Gastrocnemius medialis (tissue), 4 donors: ENCODE measurements at regions not wholly inside any gene's neighbourhood (a gene's known extent, or its start where the extent isn't known, plus 50 kb on each side); places are given as distances from the start of the nearest gene placed in this dataset.

Experiments
- ATAC-seq, 2 donors: fragments of 150-250 bp; one replicate each; pipeline ENCODE4 v1.9.1; 2016
- DNase-seq, 2 donors: peaks; one replicate each; pipeline ENCODE4 v3.0.0-alpha.2; 2019
- H3K27ac ChIP-seq, 4 donors: fragments of 200-600 bp; sonication (generic); 1 replicate in 1 of 4; 2 replicates in 3 of 4; pipeline ENCODE4 v1.5.1; 2016 to 2018; ENCODE audit warnings: mild to moderate bottlenecking in 2 of 4, moderate library complexity in 1 of 4
- H3K27me3 ChIP-seq, 3 donors: fragments of 200-600 bp; sonication (generic) in 2 of 3; 1 replicate in 1 of 3; 2 replicates in 2 of 3; pipeline versions ENCODE4 v1.5.1 to v1.6.0; 2016 to 2019; ENCODE audit warnings: mild to moderate bottlenecking in 1 of 3, moderate library complexity in 1 of 3
- H3K36me3 ChIP-seq, 2 donors: fragments of 200-600 bp; sonication (generic) in 1 of 2; one replicate each; pipeline ENCODE4 v1.5.1; 2017 to 2018
- H3K4me1 ChIP-seq, 2 donors: fragments of 200-600 bp; sonication (generic) in 1 of 2; one replicate each; pipeline ENCODE4 v1.5.1; 2016 to 2017; ENCODE audit warnings: mild to moderate bottlenecking in 2 of 2
- H3K4me3 ChIP-seq, 4 donors: fragments of 200-600 bp; sonication (generic) in 3 of 4; 1 replicate in 1 of 4; 2 replicates in 3 of 4; pipeline ENCODE4 v1.5.1; 2016 to 2019; ENCODE audit warnings: mild to moderate bottlenecking in 2 of 4
- H3K9me3 ChIP-seq, 3 donors: fragments of 200-600 bp; sonication (generic) in 2 of 3; 1 replicate in 1 of 3; 2 replicates in 2 of 3; pipeline ENCODE4 v1.5.1; 2016 to 2019
- POLR2A ChIP-seq, 2 donors: fragments of 450-650 bp; IDR thresholded peaks; one replicate each; pipeline ENCODE4 v1.6.1; 2017; ENCODE audit warnings: antibody characterized with exemption in 2 of 2, mild to moderate bottlenecking in 2 of 2, moderate library complexity in 2 of 2
- in situ Hi-C, 4 donors: fragments of 200-750 bp; cut with MboI; loops; one replicate each; pipeline versions ENCODE4 v1.15.0 to v1.8.0; 2017; ENCODE audit warnings: low sequenced_read_pairs in 4 of 4
- intact Hi-C: fragments of 100-400 bp; cut with DNase I; formaldehyde crosslinking; loops from one replicate; pipeline ENCODE4 v1.15.1; 2023; ENCODE audit warnings: low total_unique reads
- TF ChIP-seq, protein P1 (sequence below), 5 experiments: fragments of 450-650 bp in 3 of 5; fragments of 200-600 bp in 2 of 5; sonication (generic) in 2 of 5; IDR thresholded peaks in 4 of 5; conservative IDR thresholded peaks in 1 of 5; 1 replicate in 4 of 5; 2 replicates in 1 of 5; pipeline ENCODE4 v1.5.1; 2016 to 2019; ENCODE audit warnings: antibody characterized with exemption in 5 of 5, mild to moderate bottlenecking in 3 of 5, moderate library complexity in 3 of 5

DNA sequence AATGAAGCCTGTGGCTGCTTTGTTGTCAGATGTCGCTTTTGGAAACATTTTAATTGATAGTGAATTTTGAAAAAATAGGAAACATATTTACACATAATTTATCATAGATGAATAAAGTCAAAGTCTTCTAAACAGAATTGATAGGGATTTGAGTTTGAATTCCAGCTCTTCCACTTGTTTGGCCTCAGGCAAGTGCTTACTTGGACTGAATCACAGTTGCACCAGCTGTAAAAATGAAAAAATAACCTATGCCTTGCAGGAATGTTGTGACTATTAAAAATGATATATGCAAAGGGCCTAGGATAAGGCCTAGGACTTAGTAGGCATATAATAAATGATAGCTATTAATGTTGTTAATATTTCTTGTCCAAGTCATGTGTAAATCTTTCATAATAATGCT is 618.5 kb upstream of the MMS22L start:
- intact Hi-C loops: no loop called here
- no peaks in the 10 kb centered on the region for H3K9me3 ChIP-seq
- H3K27ac ChIP-seq: no peak overlapping the region
- no peak for ATAC-seq
- no peaks in the 10 kb centered on the region for H3K36me3 ChIP-seq
- in situ Hi-C loops: no loop called here
- H3K4me3 ChIP-seq: no peak overlapping the region
- no peak for TF ChIP-seq POLR2A (IDR thresholded peaks at IDR 0.05)
- TF ChIP-seq, protein P1, sequence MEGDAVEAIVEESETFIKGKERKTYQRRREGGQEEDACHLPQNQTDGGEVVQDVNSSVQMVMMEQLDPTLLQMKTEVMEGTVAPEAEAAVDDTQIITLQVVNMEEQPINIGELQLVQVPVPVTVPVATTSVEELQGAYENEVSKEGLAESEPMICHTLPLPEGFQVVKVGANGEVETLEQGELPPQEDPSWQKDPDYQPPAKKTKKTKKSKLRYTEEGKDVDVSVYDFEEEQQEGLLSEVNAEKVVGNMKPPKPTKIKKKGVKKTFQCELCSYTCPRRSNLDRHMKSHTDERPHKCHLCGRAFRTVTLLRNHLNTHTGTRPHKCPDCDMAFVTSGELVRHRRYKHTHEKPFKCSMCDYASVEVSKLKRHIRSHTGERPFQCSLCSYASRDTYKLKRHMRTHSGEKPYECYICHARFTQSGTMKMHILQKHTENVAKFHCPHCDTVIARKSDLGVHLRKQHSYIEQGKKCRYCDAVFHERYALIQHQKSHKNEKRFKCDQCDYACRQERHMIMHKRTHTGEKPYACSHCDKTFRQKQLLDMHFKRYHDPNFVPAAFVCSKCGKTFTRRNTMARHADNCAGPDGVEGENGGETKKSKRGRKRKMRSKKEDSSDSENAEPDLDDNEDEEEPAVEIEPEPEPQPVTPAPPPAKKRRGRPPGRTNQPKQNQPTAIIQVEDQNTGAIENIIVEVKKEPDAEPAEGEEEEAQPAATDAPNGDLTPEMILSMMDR (IDR thresholded peaks at IDR 0.05 in 4 of 5, conservative IDR thresholded peaks at IDR 0.05 in 1 of 5): no peak
- no peaks in the 10 kb centered on the region for H3K4me1 ChIP-seq
- DNase-seq: no peak
- no peaks in the 10 kb centered on the region for H3K27me3 ChIP-seq

DNA sequence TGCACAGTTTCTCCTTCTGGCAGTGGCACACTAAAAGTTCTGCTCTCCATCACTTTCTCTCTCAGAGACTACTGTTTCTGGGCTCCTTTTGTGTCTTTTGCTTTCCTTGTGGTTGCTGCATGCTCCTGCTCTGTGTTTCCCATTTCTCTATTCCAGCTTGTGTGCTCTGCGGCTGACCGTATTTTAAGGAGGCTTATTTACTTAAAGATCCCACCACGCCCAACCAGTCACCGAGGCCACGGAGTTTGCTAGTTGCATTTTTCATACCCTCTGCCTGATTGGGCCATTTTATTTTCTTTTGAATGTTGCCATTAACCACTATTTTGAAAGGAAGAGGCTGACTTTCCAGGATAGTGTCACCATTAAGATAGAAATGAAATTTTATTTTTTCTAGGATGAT is 626.4 kb upstream of the MMS22L start:
- H3K4me1 ChIP-seq: no peaks in the 10 kb centered on the region
- in situ Hi-C loops: no loop called here
- intact Hi-C loops: no loop called here
- TF ChIP-seq, protein P1 (IDR thresholded peaks at IDR 0.05 in 4 of 5, conservative IDR thresholded peaks at IDR 0.05 in 1 of 5): no peak
- no peak for TF ChIP-seq POLR2A (IDR thresholded peaks at IDR 0.05)
- no peaks in the 10 kb centered on the region for H3K9me3 ChIP-seq
- no peak overlapping the region for H3K27ac ChIP-seq
- no peak for ATAC-seq
- no peaks in the 10 kb centered on the region for H3K36me3 ChIP-seq
- H3K27me3 ChIP-seq: no peaks in the 10 kb centered on the region
- no peak overlapping the region for H3K4me3 ChIP-seq
- no peak for DNase-seq

DNA sequence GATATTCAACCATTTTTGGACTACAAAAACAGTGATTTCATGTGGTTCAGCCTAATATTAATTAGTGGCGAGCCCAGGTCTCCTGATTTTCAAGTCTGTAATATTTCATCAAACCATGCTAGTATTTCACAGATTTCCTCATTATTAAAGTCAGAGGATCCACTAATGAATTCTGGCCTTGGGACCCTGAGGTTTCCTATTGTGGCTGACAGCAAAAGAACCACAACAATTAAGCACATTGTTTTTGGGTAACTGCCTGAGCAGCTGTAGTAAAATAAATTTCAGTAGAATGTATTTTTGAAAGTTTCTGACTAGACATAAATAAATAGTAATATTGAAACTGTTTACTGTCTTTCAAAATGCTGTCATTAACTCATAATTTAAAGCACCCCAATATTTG is 630.7 kb upstream of the MMS22L start:
- intact Hi-C loops (no loop called here), in situ Hi-C loops (no loop called here)
- no peaks in the 10 kb centered on the region for H3K4me1 ChIP-seq
- no peak overlapping the region for H3K27ac ChIP-seq
- no peak for ATAC-seq
- DNase-seq: no peak
- no peaks in the 10 kb centered on the region for H3K27me3 ChIP-seq
- H3K36me3 ChIP-seq: no peaks in the 10 kb centered on the region
- H3K4me3 ChIP-seq: no peak overlapping the region
- no peaks in the 10 kb centered on the region for H3K9me3 ChIP-seq
- TF ChIP-seq POLR2A (IDR thresholded peaks at IDR 0.05): no peak
- TF ChIP-seq, protein P1 (IDR thresholded peaks at IDR 0.05 in 4 of 5, conservative IDR thresholded peaks at IDR 0.05 in 1 of 5): no peak

DNA sequence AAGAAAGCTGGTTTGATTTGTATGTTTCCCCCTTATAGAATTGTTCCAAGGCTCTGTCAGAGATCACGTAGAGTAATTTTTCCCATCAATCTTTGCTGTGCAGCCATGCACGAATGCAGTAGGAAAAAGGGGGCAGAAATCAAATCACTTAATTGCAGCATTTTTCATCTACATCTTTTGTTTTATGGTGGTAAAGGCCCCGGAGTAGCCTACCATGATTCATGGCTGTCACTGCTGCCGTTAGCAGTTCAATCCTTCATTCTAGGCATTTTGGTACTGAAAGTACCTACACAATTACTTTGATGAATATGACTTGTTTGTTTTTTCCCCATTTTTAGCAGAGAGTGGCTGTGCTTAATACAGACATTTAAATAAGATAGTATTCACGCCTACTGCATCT is 631.9 kb upstream of the MMS22L start:
- intact Hi-C loops: no loop called here
- ATAC-seq (no peak), DNase-seq (no peak)
- TF ChIP-seq, protein P1 (IDR thresholded peaks at IDR 0.05 in 4 of 5, conservative IDR thresholded peaks at IDR 0.05 in 1 of 5): no peak
- TF ChIP-seq POLR2A (IDR thresholded peaks at IDR 0.05): no peak
- H3K27me3 ChIP-seq: no peaks in the 10 kb centered on the region
- H3K36me3 ChIP-seq: no peaks in the 10 kb centered on the region
- no peaks in the 10 kb centered on the region for H3K4me1 ChIP-seq
- H3K27ac ChIP-seq: no peak overlapping the region
- no peaks in the 10 kb centered on the region for H3K9me3 ChIP-seq
- in situ Hi-C loops: no loop called here
- H3K4me3 ChIP-seq: no peak overlapping the region

DNA sequence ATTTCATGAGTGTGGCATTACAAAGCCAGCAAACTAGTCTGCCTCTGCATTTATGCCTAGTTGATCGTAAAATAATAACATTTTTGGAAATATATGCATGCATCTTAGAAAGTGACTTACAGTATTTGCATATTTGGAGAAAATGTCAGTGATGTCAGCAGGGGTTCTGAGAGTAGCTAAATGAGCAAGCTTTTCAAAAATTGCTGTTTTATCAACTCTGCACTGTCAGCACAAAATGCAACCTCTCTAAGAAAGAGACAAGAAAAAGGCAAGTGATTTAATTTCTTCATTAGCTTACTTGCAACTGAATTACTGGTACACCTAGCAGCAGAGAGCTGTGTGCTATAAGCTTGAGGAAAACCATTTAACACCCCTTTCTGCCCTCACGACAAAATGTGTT is 632.5 kb upstream of the MMS22L start:
- Histone ChIP-seq H3K27ac (no peak overlapping the region), H3K36me3 (no peaks in the 10 kb centered on the region), H3K9me3 (no peaks in the 10 kb centered on the region), H3K4me1 (no peaks in the 10 kb centered on the region), H3K27me3 (no peaks in the 10 kb centered on the region), H3K4me3 (no peak overlapping the region)
- ATAC-seq (no peak), DNase-seq (no peak)
- intact Hi-C loops (no loop called here), in situ Hi-C loops (no loop called here)
- TF ChIP-seq POLR2A (IDR thresholded peaks at IDR 0.05): no peak
- TF ChIP-seq, protein P1 (IDR thresholded peaks at IDR 0.05 in 4 of 5, conservative IDR thresholded peaks at IDR 0.05 in 1 of 5): no peak
